K562 (cell line): ENCODE measurements at regions not wholly inside any gene's neighbourhood (a gene's known extent, or its start where the extent isn't known, plus 50 kb on each side); places are given as distances from the start of the nearest gene placed in this dataset.

Experiments
- CHD2 ChIP-seq: IDR thresholded peaks from 2 replicates; pipeline ENCODE4 v1.6.1; 2011; ENCODE audit warnings: low read depth, low read length
- CLOCK ChIP-seq: fragments of 250-450 bp; sonication (Bioruptor Pico); IDR thresholded peaks from 2 replicates; pipeline ENCODE4 v1.4.0; 2020; ENCODE audit warnings: mild to moderate bottlenecking, moderate library complexity, borderline replicate concordance
- ELK3 ChIP-seq: fragments of 450-650 bp; formaldehyde crosslinking; IDR thresholded peaks from 2 replicates; pipeline ENCODE4 v1.4.0; 2020; ENCODE audit warnings: mild to moderate bottlenecking
- GABPA ChIP-seq: fragments of 200-800 bp; sonication (Bioruptor generic); conservative IDR thresholded peaks from 2 replicates; pipeline ENCODE4 v1.6.1; 2016; ENCODE audit warnings: low read depth, missing genetic modification characterization, missing compliant biosample characterization
- HCFC1 ChIP-seq: IDR thresholded peaks from 2 replicates; pipeline ENCODE4 v1.6.1; 2012; ENCODE audit warnings: low read depth, low read length, improper control_type of control experiment
- HNRNPUL1 ChIP-seq: fragments of 200-400 bp; formaldehyde crosslinking; IDR thresholded peaks from 2 replicates; pipeline ENCODE4 v1.6.1; 2017; ENCODE audit warnings: low read length
- HOMEZ ChIP-seq: fragments of 250-450 bp; sonication (Bioruptor Pico); IDR thresholded peaks from 2 replicates; pipeline ENCODE4 v1.4.0; 2020; ENCODE audit warnings: mild to moderate bottlenecking, moderate library complexity
- KDM5B ChIP-seq: fragments of 200-600 bp; sonication (generic); IDR thresholded peaks from 2 replicates; pipeline ENCODE4 v1.6.1; 2012; ENCODE audit warnings: low read depth, mild to moderate bottlenecking, moderate library complexity, low read length, control low read depth, inconsistent platforms; ENCODE audit not compliant: insufficient replicate concordance
- KHSRP ChIP-seq: fragments of 450-650 bp; IDR thresholded peaks from 2 replicates; pipeline ENCODE4 v1.6.1; 2017
- MLLT1 ChIP-seq, 2 experiments: fragments of 450-650 bp; IDR thresholded peaks; 2 replicates each; pipeline ENCODE4 v1.6.1; 2016
- NCOR1 ChIP-seq: fragments of 450-650 bp; IDR thresholded peaks from 2 replicates; pipeline ENCODE4 v1.6.1; 2016; ENCODE audit warnings: mild to moderate bottlenecking, moderate library complexity
- PHB2 ChIP-seq: fragments of 450-650 bp; IDR thresholded peaks from 2 replicates; pipeline ENCODE4 v1.6.1; 2017; ENCODE audit warnings: low read depth
- RFX5 ChIP-seq: IDR thresholded peaks from 2 replicates; pipeline ENCODE4 v1.6.1; 2011; ENCODE audit warnings: low read depth, mild to moderate bottlenecking, improper control_type of control experiment, low read length
- SPI1 ChIP-seq: IDR thresholded peaks from 2 replicates; pipeline ENCODE4 v1.6.1; 2011; ENCODE audit warnings: low read depth, low read length, control low read depth, borderline replicate concordance
- TAF15 ChIP-seq: fragments of 200-400 bp; formaldehyde crosslinking; IDR thresholded peaks from 2 replicates; pipeline ENCODE4 v1.6.1; 2017; ENCODE audit warnings: mild to moderate bottlenecking, low read depth, low read length, moderate library complexity
- YBX1 ChIP-seq: fragments of 450-650 bp; IDR thresholded peaks from 2 replicates; pipeline ENCODE4 v1.7.1; 2016; ENCODE audit warnings: mild to moderate bottlenecking
- ZEB2 ChIP-seq: fragments of 450-650 bp; IDR thresholded peaks from 2 replicates; pipeline ENCODE4 v1.6.1; 2016
- ZFP30 ChIP-seq: fragments of 250-450 bp; sonication (Bioruptor Pico); IDR thresholded peaks from 2 replicates; pipeline ENCODE4 v1.8.0; 2022; ENCODE audit warnings: moderate library complexity, mild to moderate bottlenecking, inconsistent platforms, borderline replicate concordance
- ZNF277 ChIP-seq: fragments of 250-450 bp; sonication (Bioruptor Pico); IDR thresholded peaks from 2 replicates; pipeline ENCODE4 v1.8.0; 2022; ENCODE audit warnings: inconsistent platforms, mild to moderate bottlenecking, moderate library complexity, borderline replicate concordance

- TF ChIP-seq GABPA, result peak; percentile 50
- peak; percentile 64; the same call in 1 of the 2 replicates for TF ChIP-seq HCFC1
- no peak for TF ChIP-seq ZNF277
- no peak for TF ChIP-seq ELK3
- TF ChIP-seq NCOR1, result peak; percentile 86
- TF ChIP-seq KDM5B, result peak; percentile 99
- no peak for TF ChIP-seq SPI1
- peak; percentile 65; the same call in 1 of the 2 replicates for TF ChIP-seq CHD2
- no peak for TF ChIP-seq HOMEZ (CRISPR knock-in tag)
- no peak for TF ChIP-seq ZFP30 (CRISPR knock-in tag)
- peak; percentile 85 for TF ChIP-seq KHSRP
- TF ChIP-seq YBX1, result no peak
- TF ChIP-seq TAF15, result peak; percentile 95
- peak; percentile 92 for TF ChIP-seq HNRNPUL1
- peak; percentile 61; the same call in 1 of the 2 replicates for TF ChIP-seq ZEB2
- peak; percentile 99 to 100 for TF ChIP-seq MLLT1 (IDR thresholded peaks at IDR 0.05)
- no peak; the same call in 1 of the 2 replicates for TF ChIP-seq RFX5
- no peak for TF ChIP-seq PHB2
- TF ChIP-seq CLOCK (CRISPR knock-in tag), result no peak
Measured at GRCh38 chr6:26204332-26205160, 117.3 kb downstream of the HFE start (continued).
